ENCODE measurements at regions not wholly inside any gene's neighbourhood (a gene's known extent, or its start where the extent isn't known, plus 50 kb on each side); places are given as distances from the start of the nearest gene placed in this dataset.

DNA sequence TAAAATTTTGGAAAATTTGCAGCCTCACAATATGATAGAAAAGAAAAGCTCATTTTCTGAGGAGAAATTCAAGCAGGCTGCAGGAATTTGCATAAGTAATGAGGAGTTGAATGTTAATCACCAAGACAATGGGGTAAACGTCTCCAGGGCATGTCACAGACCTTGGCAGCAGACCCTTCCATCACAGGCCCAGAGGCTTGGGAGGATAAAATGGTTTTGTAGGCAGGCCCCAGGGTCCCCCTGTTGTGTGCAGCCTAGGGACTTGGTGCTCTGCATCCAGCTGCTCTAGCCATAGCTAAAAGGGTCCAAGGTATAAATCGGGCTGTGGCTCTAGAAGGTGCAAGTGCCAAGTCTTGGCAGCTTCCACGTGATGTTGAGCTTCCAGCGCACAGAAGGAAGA is 112.2 kb upstream of the FMN2 start:
- Histone ChIP-seq H2BK5ac (ENCODE audit: low read depth, low read length, poor library complexity, severe bottlenecking) (no peak overlapping the region), H3K56ac (ENCODE audit: extremely low read depth, insufficient read depth, low read length) (no peak overlapping the region), H3K9me1 (ENCODE audit: insufficient read depth, low read length) (no peaks in the 10 kb centered on the region), H3K4ac (ENCODE audit: low read depth, low read length) (no peak overlapping the region), H4K91ac (ENCODE audit: insufficient read depth, low read depth, low read length) (no peak overlapping the region), H3K9me3 (ENCODE audit: control insufficient read depth, insufficient read depth, low read length) (peaks cover 3% of the 10 kb centered on the region; the same call in 1 of the 2 replicates), H3K79me1 (ENCODE audit: low read depth in 1 of 2, low read length in 2 of 2) (no peaks in the 10 kb centered on the region), H3K9ac (ENCODE audit: low read depth, low read length) (no peak overlapping the region), H4K5ac (ENCODE audit: low read depth, low read length) (no peak overlapping the region), H2BK20ac (ENCODE audit: low read depth, low read length) (no peak overlapping the region), H3K14ac (replicated peaks; ENCODE audit: low read depth, low read length) (no peak overlapping the region), H2AFZ (replicated peaks; ENCODE audit: low read length, poor library complexity) (no peak overlapping the region), H4K8ac (ENCODE audit: low read depth in 2 of 2, low read length in 2 of 2) (no peak overlapping the region), H3K23ac (ENCODE audit: low read depth, low read length) (no peak overlapping the region), H3K18ac (ENCODE audit: low read depth, low read length) (no peak overlapping the region), H3K27ac (ENCODE audit: insufficient read depth, low read length) (no peak overlapping the region), H3K4me1 (ENCODE audit: control insufficient read depth, insufficient read depth, low read length) (no peaks in the 10 kb centered on the region), H3K36me3 (ENCODE audit: control insufficient read depth, insufficient read depth, low read length) (no peaks in the 10 kb centered on the region), H3K4me3 (ENCODE audit: insufficient read depth, low read depth, low read length) (no peak overlapping the region), H2AK5ac (ENCODE audit: low read depth, low read length) (no peak overlapping the region), H4K20me1 (ENCODE audit: insufficient read depth, low read length) (no peaks in the 10 kb centered on the region), H3K4me2 (ENCODE audit: low read depth, low read length) (no peak overlapping the region), H2BK15ac (ENCODE audit: low read depth, low read length) (no peak overlapping the region), H3K27me3 (ENCODE audit: control insufficient read depth, insufficient read depth, low read length) (no peaks in the 10 kb centered on the region; the same call in 1 of the 2 replicates), H2AK9ac (replicated peaks; ENCODE audit: low read depth, low read length, poor library complexity) (no peak overlapping the region), H2BK120ac (ENCODE audit: low read depth, low read length) (no peak overlapping the region)
- no TSS peak for BruUV-seq (replicated peaks)
- intact Hi-C loops (cut with micrococcal nuclease) (loop anchor here (5.0 kb wide), 1 partner anchor 572 kb away; no protein-coding TSS in a partner anchor), in situ Hi-C loops (cut with MboI; ENCODE audit: low sequenced_read_pairs) (no loop called here), dilution Hi-C loops (cut with HindIII; ENCODE audit: low sequenced_read_pairs, unreplicated experiment) (no loop called here)
- 47% methylated on average over 3 of the region's 4 CpGs; no CpG with 5 or more reads in 1 of the 2 experiments for WGBS, 2 experiments (ENCODE audit: extremely low coverage in 2 of 2, insufficient read length in 1 of 2)
- TF ChIP-seq MXI1 (IDR thresholded peaks at IDR 0.05; ENCODE audit: borderline replicate concordance, low read depth, low read length), result no peak
- no peak for TF ChIP-seq MAFK (IDR thresholded peaks at IDR 0.05; ENCODE audit: low read depth, low read length)
- no peak for TF ChIP-seq CEBPB (IDR thresholded peaks at IDR 0.05; ENCODE audit: low read depth, low read length)
- TF ChIP-seq SMC3 (IDR thresholded peaks at IDR 0.05; ENCODE audit: low read depth, low read length), result no peak
- no peak for TF ChIP-seq USF2 (IDR thresholded peaks at IDR 0.05; ENCODE audit: low read depth, low read length)
- TF ChIP-seq CTCF (conservative IDR thresholded peaks at IDR 0.05; ENCODE audit: low read depth, low read length), result no peak
- TF ChIP-seq MAZ (IDR thresholded peaks at IDR 0.05; ENCODE audit: borderline replicate concordance, low read depth, low read length), result no peak
- no peak for TF ChIP-seq RCOR1 (IDR thresholded peaks at IDR 0.05; ENCODE audit: insufficient replicate concordance, low read length)
- TF ChIP-seq RFX5 (IDR thresholded peaks at IDR 0.05; ENCODE audit: low read depth, low read length), result no peak
- TF ChIP-seq, protein P1, sequence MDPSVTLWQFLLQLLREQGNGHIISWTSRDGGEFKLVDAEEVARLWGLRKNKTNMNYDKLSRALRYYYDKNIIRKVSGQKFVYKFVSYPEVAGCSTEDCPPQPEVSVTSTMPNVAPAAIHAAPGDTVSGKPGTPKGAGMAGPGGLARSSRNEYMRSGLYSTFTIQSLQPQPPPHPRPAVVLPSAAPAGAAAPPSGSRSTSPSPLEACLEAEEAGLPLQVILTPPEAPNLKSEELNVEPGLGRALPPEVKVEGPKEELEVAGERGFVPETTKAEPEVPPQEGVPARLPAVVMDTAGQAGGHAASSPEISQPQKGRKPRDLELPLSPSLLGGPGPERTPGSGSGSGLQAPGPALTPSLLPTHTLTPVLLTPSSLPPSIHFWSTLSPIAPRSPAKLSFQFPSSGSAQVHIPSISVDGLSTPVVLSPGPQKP (IDR thresholded peaks at IDR 0.05; ENCODE audit: borderline replicate concordance, low read depth, low read length), result no peak
- no peak for TF ChIP-seq CHD1 (IDR thresholded peaks at IDR 0.05; ENCODE audit: low read depth, low read length)
- TF ChIP-seq NFE2L2 (IDR thresholded peaks at IDR 0.05; ENCODE audit: low read depth, low read length), result no peak
- ChIA-PET POLR2A (ENCODE audit: unreplicated experiment) (no interaction called here), CTCF (no interaction called here)
- DNase-seq (no peak), ATAC-seq (ENCODE audit: low read depth) (no peak)

Measured in IMR-90 (cell line).